NCI-H345 (cell line): ENCODE measurements at regions not wholly inside any gene's neighbourhood (a gene's known extent, or its start where the extent isn't known, plus 50 kb on each side); places are given as distances from the start of the nearest gene placed in this dataset.
A peak's percentile ranks its signal among the peaks of the same experiment; 100 is the strongest.
"Not testable (repeated sequence)": the region's sequence is repeated elsewhere in the genome, so short reads cannot be mapped to it uniquely, and the experiment has no call there.

ENCODE experiments used
- DNase-seq: peaks from one replicate; lab custom pipeline; 2025; lab: John Stamatoyannopoulos, UW

DNA sequence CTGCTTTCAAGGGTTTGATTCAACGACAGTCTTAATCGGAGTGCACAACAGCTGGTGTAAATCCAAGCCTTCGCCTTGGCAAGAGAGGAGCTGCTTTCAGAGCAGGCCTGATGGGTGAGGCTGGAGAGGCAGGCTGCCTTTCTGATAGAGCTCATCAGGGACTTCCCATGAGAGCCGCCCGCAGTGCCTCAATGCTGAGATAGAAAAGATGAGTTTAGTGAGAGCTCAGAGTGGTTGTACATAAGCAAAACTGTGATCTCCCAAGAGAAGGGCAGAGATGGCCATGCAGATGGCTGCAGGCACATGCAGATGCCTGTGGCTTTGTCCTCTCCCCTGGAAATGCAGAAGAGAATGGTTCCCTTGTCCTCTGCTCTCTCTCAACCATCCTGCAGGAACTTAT, 122.1 kb downstream of the ARL4C start:
- DNase-seq, result no peak

DNA sequence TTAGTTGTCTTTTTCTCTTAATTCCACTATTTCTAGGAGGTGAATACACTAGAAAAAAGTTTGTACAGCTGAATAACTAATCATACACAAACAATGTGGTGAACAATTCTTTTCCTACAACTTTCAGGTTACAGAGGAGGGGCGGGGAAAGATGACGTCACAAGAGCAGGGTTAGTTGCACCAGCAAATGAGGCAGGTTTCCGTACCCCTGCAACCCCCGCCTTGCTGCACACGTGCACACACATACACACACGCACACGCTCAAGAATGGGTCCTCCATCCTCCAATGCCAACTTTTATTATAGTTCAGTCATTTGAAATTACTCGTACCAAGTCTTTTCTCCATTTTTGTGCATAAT, 122.8 kb downstream of the ARL4C start:
- DNase-seq, result no peak

- DNase-seq, result no peak
These were observed 123.3 kb downstream of the ARL4C start for GRCh38 chr2:234373481-234374149.

DNA sequence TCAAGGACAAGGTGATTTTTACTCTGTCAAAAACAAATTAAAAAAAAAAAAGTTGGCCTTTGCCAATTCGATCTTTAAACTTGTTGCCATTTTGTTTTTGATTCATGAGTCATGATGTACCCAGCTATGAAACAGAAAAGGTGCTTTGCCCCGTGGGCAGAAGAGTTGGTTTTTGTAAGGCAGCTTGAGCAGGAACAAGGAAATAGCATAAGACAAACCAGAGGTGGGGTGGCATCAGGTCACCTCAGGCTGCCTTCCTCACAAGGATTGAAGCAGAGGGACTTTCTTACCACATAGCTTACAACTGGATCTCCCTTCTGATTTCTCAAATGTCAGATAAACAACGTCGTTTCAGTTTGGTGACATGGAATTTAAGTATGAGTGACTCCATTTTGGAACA, 123.8 kb downstream of the ARL4C start:
- DNase-seq, result no peak

GRCh38 chr2:234372506-234372905, 124.4 kb downstream of the ARL4C start:
- no peak for DNase-seq

GRCh38 chr2:234368861-234369261, 128.0 kb downstream of the ARL4C start:
- DNase-seq, result peak; percentile 58

- peak; percentile 14 for DNase-seq
These were observed 130.0 kb downstream of the ARL4C start for GRCh38 chr2:234366891-234367290.

DNA sequence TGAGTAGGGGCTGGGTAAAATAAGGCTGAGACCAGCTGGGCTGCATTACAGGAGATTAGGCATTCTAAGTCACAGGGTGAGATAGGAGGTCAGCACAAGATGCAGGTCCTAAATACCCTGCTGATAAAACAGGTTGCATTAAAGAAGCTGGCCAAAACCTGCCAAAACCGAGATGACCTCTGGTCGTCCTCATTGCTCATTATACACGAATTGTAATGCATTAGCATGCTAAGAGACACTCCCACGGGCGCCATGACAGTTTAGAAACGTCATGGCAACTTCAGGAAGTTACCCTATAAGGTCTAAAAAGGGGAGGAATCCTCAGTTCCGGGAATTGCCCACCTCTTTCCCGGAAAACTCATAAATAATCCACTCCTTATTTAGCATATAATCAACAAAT, 132.2 kb downstream of the ARL4C start:
- DNase-seq, result no peak

DNA sequence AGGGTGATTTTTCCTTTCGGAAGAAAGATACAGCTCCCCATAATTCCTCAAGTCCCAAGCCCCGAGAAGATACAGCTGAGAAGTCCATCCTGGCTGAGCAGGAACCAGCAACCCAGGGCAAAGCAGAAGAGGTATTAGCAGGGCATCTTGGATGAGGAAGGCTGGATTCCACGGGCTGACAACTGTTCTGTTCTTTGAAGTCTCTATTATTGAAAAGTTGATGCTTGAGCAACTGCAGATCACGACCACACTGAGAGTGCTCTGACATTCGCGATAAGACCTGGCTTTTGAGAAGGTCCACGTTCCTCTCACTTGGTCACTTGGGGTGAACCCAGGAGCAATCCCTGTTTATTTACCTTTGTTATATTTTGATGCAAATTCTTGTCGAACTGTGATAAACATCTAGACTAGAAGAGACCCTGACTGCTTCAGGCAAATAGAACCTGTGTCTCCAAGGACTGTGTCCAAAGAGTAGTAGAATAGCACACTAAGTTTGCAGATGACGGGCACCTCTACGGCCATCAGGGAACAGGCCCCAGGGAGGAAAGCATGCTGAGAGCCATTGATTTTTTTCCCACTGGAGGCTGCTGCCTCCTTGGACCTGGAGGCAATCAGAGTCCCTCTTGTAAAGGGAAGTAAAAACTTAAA, 133.1 kb downstream of the ARL4C start:
- no peak for DNase-seq

GRCh38 chr2:234363011-234363487, 133.8 kb downstream of the ARL4C start:
- peak; percentile 86 for DNase-seq

- peak; percentile 25 for DNase-seq
These were observed 136.4 kb downstream of the ARL4C start for GRCh38 chr2:234360313-234360975.

DNA sequence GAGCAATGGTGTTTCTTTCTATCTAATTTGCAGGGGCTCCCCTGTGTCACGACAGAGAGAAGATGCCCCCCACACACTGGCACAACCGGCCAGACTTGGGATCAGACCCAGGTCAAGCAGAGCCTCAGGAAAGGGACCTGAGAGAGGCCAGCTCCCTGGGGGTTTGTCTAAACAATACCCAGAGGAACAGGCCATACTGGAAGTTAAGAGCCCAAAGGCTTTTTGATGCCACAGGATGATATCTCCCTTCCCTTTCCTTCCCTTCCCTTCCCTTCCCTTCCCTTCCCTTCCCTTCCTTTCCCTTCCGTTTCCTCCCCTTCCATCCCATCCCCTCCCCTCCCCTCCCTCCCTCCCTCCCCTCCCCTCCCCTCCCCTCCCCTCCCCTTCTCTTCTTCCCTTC, 139.2 kb downstream of the ARL4C start:
- DNase-seq, result no peak

- DNase-seq, result no peak
These were observed 141.0 kb downstream of the ARL4C start for GRCh38 chr2:234355808-234356365.

DNA sequence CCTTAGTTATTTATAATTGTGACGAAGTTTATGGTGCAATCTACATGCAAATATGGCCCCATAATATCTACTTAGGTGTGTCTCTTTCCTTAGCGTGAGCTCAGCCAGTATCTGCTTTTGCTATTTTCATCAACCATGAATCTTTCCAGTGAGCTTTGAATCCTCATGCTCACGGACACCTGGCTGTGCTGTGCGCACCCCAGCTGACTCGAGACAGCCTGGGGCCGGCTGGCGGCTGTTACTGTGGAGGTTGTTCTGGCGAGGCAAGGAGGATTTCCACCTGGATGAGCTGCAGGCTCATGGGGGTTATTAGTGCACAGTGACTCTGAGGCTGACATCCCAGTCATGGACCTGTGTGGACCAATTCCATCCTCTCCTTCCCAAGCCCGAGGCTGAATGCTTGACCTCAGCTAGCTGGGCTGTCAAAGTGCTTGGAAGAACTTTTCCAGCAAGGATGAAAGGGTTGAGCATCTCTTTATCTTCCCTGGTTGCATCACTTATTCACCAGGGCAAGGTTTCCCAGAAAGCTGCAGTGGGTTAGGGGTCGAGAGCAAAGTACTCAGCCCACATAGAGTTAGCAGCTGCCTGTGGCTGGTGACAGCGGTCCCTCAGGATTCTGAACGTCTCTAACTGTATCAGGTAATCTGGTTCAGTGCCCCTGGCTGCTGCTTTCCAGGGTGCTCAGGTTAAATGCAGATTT, 141.7 kb downstream of the ARL4C start:
- peak; percentile 62 for DNase-seq

- no peak for DNase-seq
These were observed 144.6 kb downstream of the ARL4C start for GRCh38 chr2:234352270-234352669.

GRCh38 chr2:234351866-234352265, 145.0 kb downstream of the ARL4C start:
- not testable (repeated sequence) for DNase-seq

DNA sequence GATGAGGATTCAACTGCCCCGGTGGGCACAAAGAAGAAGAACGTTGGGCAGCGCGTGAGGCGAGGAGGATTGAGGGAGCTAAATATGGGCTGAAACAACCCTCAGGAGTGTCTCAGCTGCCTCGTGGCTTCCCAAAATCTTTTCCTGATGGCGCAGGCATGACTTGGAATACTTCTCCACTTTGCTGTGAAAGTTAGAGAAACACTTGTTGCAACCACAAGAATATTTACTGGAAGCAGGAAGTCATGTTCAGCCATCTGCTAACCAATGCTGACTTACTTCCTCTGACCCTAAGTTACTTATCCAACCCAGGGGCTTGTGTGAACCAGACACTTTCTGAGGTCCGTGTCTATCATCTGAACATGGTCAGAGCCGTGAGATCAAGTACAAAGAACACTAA, 148.8 kb downstream of the ARL4C start:
- DNase-seq, result no peak

- DNase-seq, result no peak
These were observed 151.0 kb downstream of the ARL4C start for GRCh38 chr2:234345921-234346320.

- no peak for DNase-seq
These were observed 152.9 kb downstream of the ARL4C start for GRCh38 chr2:234344012-234344411.

- DNase-seq, result no peak
These were observed 153.5 kb downstream of the ARL4C start for GRCh38 chr2:234343372-234343771.

- no peak for DNase-seq
These were observed 155.4 kb downstream of the ARL4C start for GRCh38 chr2:234341306-234341985.

DNA sequence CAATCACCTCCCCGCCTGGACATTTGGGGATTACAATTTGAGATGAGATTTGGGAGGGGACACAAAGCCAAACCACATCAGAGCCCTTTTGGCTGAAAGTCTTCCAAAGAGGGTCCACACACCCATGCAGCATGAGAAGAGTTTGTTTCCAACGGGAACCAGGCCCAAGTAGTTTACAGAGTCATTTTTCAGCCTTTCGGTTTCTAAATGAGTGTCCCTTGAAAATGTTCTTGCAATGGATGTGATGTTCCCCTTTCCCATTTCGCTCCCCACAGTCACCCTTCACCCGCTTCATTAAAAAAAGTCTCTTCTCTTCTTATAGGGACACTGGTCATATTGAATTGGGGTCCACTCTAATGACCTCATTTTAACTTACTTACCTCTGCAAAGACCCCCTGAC, 157.4 kb downstream of the ARL4C start:
- no peak for DNase-seq
